Neuronal stem cell (in vitro differentiated cells): ENCODE measurements at regions not wholly inside any gene's neighbourhood (a gene's known extent, or its start where the extent isn't known, plus 50 kb on each side); places are given as distances from the start of the nearest gene placed in this dataset.

Experiments
- DNase-seq: peaks from one replicate; pipeline ENCODE4 v3.0.0-alpha.2; 2013; ENCODE audit warnings: low spot score
- H2AFZ ChIP-seq: one replicate; pipeline ENCODE4 v1.6.1; 2013; ENCODE audit warnings: mild to moderate bottlenecking, low read length, inconsistent platforms
- H2AK5ac ChIP-seq: 2 replicates; pipeline ENCODE4 v1.6.1; 2013; ENCODE audit warnings: low read depth, mild to moderate bottlenecking, inconsistent platforms, low read length, moderate library complexity, mixed read lengths
- H2BK120ac ChIP-seq: 2 replicates; pipeline ENCODE4 v1.6.1; 2013; ENCODE audit warnings: low read depth, mild to moderate bottlenecking, inconsistent platforms, low read length, moderate library complexity, mixed read lengths
- H2BK12ac ChIP-seq: one replicate; pipeline ENCODE4 v1.6.1; 2013; ENCODE audit warnings: low read length, inconsistent platforms
- H2BK15ac ChIP-seq: 2 replicates; pipeline ENCODE4 v1.6.1; 2013; ENCODE audit warnings: mild to moderate bottlenecking, low read length, inconsistent platforms, mixed read lengths
- H2BK5ac ChIP-seq: one replicate; pipeline ENCODE4 v1.6.1; 2013; ENCODE audit warnings: inconsistent platforms, mild to moderate bottlenecking, low read length, moderate library complexity
- H3K14ac ChIP-seq: one replicate; pipeline ENCODE4 v1.6.1; 2013; ENCODE audit warnings: low read length, inconsistent platforms
- H3K18ac ChIP-seq: 2 replicates; pipeline ENCODE4 v1.6.1; 2013; ENCODE audit warnings: low read length, inconsistent platforms
- H3K23ac ChIP-seq: 2 replicates; pipeline ENCODE4 v1.6.1; 2013; ENCODE audit warnings: low read depth, mild to moderate bottlenecking, mixed read lengths, low read length, inconsistent platforms; ENCODE audit not compliant: poor library complexity
- H3K27ac ChIP-seq: replicated peaks from 3 replicates; pipeline ENCODE4 v1.5.1; 2013; ENCODE audit warnings: low read length, inconsistent platforms
- H3K27me3 ChIP-seq, 3 experiments: 2 replicates each; pipeline ENCODE4 v1.6.1; 2013; ENCODE audit warnings: low read length in 3 of 3, mild to moderate bottlenecking in 2 of 3, inconsistent platforms in 1 of 3, low read depth in 1 of 3, mixed read lengths in 1 of 3, moderate library complexity in 1 of 3; ENCODE audit not compliant: control insufficient read depth in 3 of 3, insufficient read depth in 3 of 3
- H3K36me3 ChIP-seq, 2 donors: replicated peaks in 1 of 2; 2 replicates each; pipeline ENCODE4 v1.6.1; 2013; ENCODE audit warnings: low read length in 2 of 2; ENCODE audit not compliant: control insufficient read depth in 2 of 2, insufficient read depth in 2 of 2
- H3K4ac ChIP-seq: 2 replicates; pipeline ENCODE4 v1.6.1; 2013; ENCODE audit warnings: inconsistent platforms, mild to moderate bottlenecking, low read length, moderate library complexity
- H3K4me1 ChIP-seq, 2 donors: 1 replicate in 1 of 2; 2 replicates in 1 of 2; pipeline ENCODE4 v1.6.1; 2013; ENCODE audit warnings: low read length in 2 of 2, low read depth in 1 of 2; ENCODE audit not compliant: control insufficient read depth in 2 of 2, insufficient read depth in 1 of 2
- H3K4me2 ChIP-seq: one replicate; pipeline ENCODE4 v1.6.1; 2013; ENCODE audit warnings: mild to moderate bottlenecking, low read length, inconsistent platforms; ENCODE audit not compliant: insufficient read depth, poor library complexity, severe bottlenecking
- H3K4me3 ChIP-seq, 2 donors: 2 replicates each; pipeline ENCODE4 v1.5.1; 2013; ENCODE audit warnings: low read length in 2 of 2, mild to moderate bottlenecking in 2 of 2, inconsistent platforms in 1 of 2, moderate library complexity in 1 of 2
- H3K79me1 ChIP-seq: one replicate; pipeline ENCODE4 v1.6.1; 2013; ENCODE audit warnings: low read depth, mild to moderate bottlenecking, inconsistent platforms, low read length, moderate library complexity
- H3K9ac ChIP-seq: one replicate; pipeline ENCODE4 v1.6.1; 2013; ENCODE audit warnings: mild to moderate bottlenecking, low read depth, low read length, inconsistent platforms; ENCODE audit not compliant: poor library complexity
- H3K9me3 ChIP-seq, 2 donors: replicated peaks in 1 of 2; 2 replicates each; pipeline versions ENCODE3 to v1.6.1; 2013; ENCODE audit warnings: low read length in 2 of 2, mild to moderate bottlenecking in 2 of 2, inconsistent platforms in 1 of 2, low read depth in 1 of 2, mixed read lengths in 1 of 2, moderate library complexity in 1 of 2; ENCODE audit not compliant: control insufficient read depth in 2 of 2, insufficient read depth in 1 of 2
- H4K8ac ChIP-seq: one replicate; pipeline ENCODE4 v1.6.1; 2013; ENCODE audit warnings: low read depth, mild to moderate bottlenecking, inconsistent platforms, low read length, moderate library complexity
- H4K91ac ChIP-seq: one replicate; pipeline ENCODE4 v1.6.1; 2013; ENCODE audit warnings: low read length, low read depth, mild to moderate bottlenecking, inconsistent platforms; ENCODE audit not compliant: poor library complexity
- WGBS, 2 donors: extraction: QIAGEN DNeasy Blood & Tissue Kit; methylation state at CpG; one replicate each; pipeline ENCODE4 v1.1.7; 2013; ENCODE audit warnings: missing lambda C conversion rate in 2 of 2, mixed read lengths in 1 of 2; ENCODE audit not compliant: insufficient read length in 2 of 2, insufficient replicate concordance in 1 of 2; ENCODE audit errors: extremely low coverage in 2 of 2; 5-methylcytosine and 5-hydroxymethylcytosine counted together

GRCh38 chr2:19688059-19688458 is 213.7 kb downstream of the TTC32 start:
- no peak overlapping the region for H2AFZ ChIP-seq
- no peak overlapping the region for H2BK5ac ChIP-seq
- H3K4me1 ChIP-seq, result no peaks in the 10 kb centered on the region
- H4K8ac ChIP-seq, result no peak overlapping the region
- H3K18ac ChIP-seq, result no peak overlapping the region
- no peaks in the 10 kb centered on the region for H3K9me3 ChIP-seq
- H3K4ac ChIP-seq, result no peak overlapping the region
- no peaks in the 10 kb centered on the region for H3K36me3 ChIP-seq
- H3K23ac ChIP-seq, result no peak overlapping the region
- no peak overlapping the region for H2AK5ac ChIP-seq
- no peaks in the 10 kb centered on the region for H3K79me1 ChIP-seq
- H2BK12ac ChIP-seq, result no peak overlapping the region
- H4K91ac ChIP-seq, result no peak overlapping the region
- no peak overlapping the region for H3K4me2 ChIP-seq
- no CpG with 5 or more reads among the region's 11 CpGs for WGBS, 2 donors
- no peak overlapping the region for H2BK15ac ChIP-seq
- H3K14ac ChIP-seq, result no peak overlapping the region
- no peak overlapping the region for H3K4me3 ChIP-seq
- H3K27me3 ChIP-seq, result no peaks in the 10 kb centered on the region
- H2BK120ac ChIP-seq, result no peak overlapping the region
- no peak for DNase-seq
- no peak overlapping the region for H3K9ac ChIP-seq
- H3K27ac ChIP-seq, result no peak overlapping the region

DNA sequence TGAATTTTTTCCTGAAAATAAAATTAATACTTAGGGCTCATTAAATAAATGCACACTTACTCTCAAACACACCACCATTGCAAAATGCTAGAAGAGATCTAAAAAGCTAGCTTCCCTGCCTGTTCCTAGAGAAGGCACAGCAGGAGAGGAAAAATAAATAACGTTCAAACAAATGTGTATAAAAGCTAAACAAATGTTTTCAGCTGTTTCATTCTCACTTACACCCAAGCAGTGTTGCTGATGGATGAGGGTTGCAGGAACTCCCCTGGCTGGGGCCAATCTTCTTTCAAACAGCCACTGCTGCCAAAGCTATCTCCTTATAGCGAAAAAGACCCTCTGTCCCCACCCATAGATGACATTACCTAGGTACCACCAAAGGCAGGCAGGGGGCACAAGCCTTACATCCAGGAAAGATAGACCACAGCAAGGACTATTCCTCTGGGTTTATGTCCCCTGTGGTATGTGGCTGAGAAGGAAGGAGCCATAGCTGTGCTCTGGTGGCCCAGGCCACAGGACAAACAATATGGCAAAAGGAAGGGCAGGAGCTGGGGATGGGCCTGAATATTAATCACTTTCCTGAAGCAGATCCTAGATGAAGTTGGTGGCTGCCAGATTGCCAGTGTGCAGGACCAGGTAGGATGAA is 214.6 kb downstream of the TTC32 start:
- Histone ChIP-seq H2AK5ac (no peak overlapping the region), H3K27me3 (no peaks in the 10 kb centered on the region), H2BK120ac (no peak overlapping the region), H3K4me1 (no peaks in the 10 kb centered on the region), H3K9me3 (no peaks in the 10 kb centered on the region), H3K14ac (no peak overlapping the region), H4K8ac (no peak overlapping the region), H3K18ac (no peak overlapping the region), H3K36me3 (no peaks in the 10 kb centered on the region), H2BK15ac (no peak overlapping the region), H2AFZ (no peak overlapping the region), H2BK5ac (no peak overlapping the region), H3K23ac (no peak overlapping the region), H4K91ac (no peak overlapping the region), H3K4ac (no peak overlapping the region), H2BK12ac (no peak overlapping the region), H3K9ac (no peak overlapping the region), H3K4me3 (no peak overlapping the region), H3K27ac (no peak overlapping the region), H3K4me2 (no peak overlapping the region), H3K79me1 (no peaks in the 10 kb centered on the region)
- WGBS, 2 donors, result no CpG with 5 or more reads among the region's 2 CpGs
- no peak for DNase-seq

DNA sequence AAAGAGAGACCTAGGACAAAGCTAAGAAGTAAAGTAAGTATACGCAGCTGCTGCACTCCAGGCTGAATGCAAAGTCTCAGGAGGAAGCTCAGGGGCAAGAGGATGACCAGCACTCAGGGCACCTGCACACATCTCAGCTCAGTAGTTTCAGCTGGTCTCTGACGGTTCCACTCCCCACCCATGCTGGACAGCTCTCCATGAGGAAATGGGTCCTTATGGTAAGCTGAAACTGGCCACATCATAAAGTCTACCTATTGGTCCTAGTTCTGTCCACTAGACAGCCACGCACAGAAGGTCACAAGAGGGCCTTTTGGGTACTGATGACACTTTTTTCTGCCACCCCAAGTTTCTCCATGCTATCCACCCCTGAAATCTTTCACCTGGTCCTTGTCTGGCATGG is 215.3 kb downstream of the TTC32 start:
- H3K27me3 ChIP-seq, result no peaks in the 10 kb centered on the region
- no peak overlapping the region for H4K91ac ChIP-seq
- H2BK120ac ChIP-seq, result no peak overlapping the region
- no peak overlapping the region for H3K23ac ChIP-seq
- no peak overlapping the region for H3K4me2 ChIP-seq
- H2AK5ac ChIP-seq, result no peak overlapping the region
- H2BK12ac ChIP-seq, result no peak overlapping the region
- no peaks in the 10 kb centered on the region for H3K9me3 ChIP-seq
- no peak overlapping the region for H3K4ac ChIP-seq
- H2BK5ac ChIP-seq, result no peak overlapping the region
- H3K79me1 ChIP-seq, result no peaks in the 10 kb centered on the region
- no peak overlapping the region for H4K8ac ChIP-seq
- H2BK15ac ChIP-seq, result no peak overlapping the region
- H2AFZ ChIP-seq, result no peak overlapping the region
- no peak for DNase-seq
- no peak overlapping the region for H3K18ac ChIP-seq
- H3K14ac ChIP-seq, result no peak overlapping the region
- H3K4me3 ChIP-seq, result no peak overlapping the region
- no CpG with 5 or more reads among the region's 3 CpGs for WGBS, 2 donors
- no peaks in the 10 kb centered on the region for H3K36me3 ChIP-seq
- H3K27ac ChIP-seq, result no peak overlapping the region
- no peaks in the 10 kb centered on the region for H3K4me1 ChIP-seq
- no peak overlapping the region for H3K9ac ChIP-seq

- H3K23ac ChIP-seq, result no peak overlapping the region
- no peak overlapping the region for H3K9ac ChIP-seq
- no peak overlapping the region for H2BK5ac ChIP-seq
- no peak overlapping the region for H3K27ac ChIP-seq
- H4K91ac ChIP-seq, result no peak overlapping the region
- H2BK120ac ChIP-seq, result no peak overlapping the region
- H2BK12ac ChIP-seq, result no peak overlapping the region
- no peak overlapping the region for H2AFZ ChIP-seq
- no peaks in the 10 kb centered on the region for H3K79me1 ChIP-seq
- H3K4me1 ChIP-seq, result no peaks in the 10 kb centered on the region
- H3K18ac ChIP-seq, result no peak overlapping the region
- no peak overlapping the region for H3K4ac ChIP-seq
- H3K9me3 ChIP-seq, result no peaks in the 10 kb centered on the region
- H4K8ac ChIP-seq, result no peak overlapping the region
- DNase-seq, result no peak
- H3K4me2 ChIP-seq, result no peak overlapping the region
- no peaks in the 10 kb centered on the region for H3K36me3 ChIP-seq
- H3K14ac ChIP-seq, result no peak overlapping the region
- H3K27me3 ChIP-seq, result no peaks in the 10 kb centered on the region
- H2AK5ac ChIP-seq, result no peak overlapping the region
- H2BK15ac ChIP-seq, result no peak overlapping the region
- no peak overlapping the region for H3K4me3 ChIP-seq
- WGBS, 2 donors, result no CpG with 5 or more reads among the region's 1 CpG
These were observed 216.1 kb downstream of the TTC32 start for GRCh38 chr2:19685731-19686130.
